Nephron progenitor cell (in vitro differentiated cells): ENCODE measurements at regions not wholly inside any gene's neighbourhood (a gene's known extent, or its start where the extent isn't known, plus 50 kb on each side); places are given as distances from the start of the nearest gene placed in this dataset.
A peak's percentile ranks its signal among the peaks of the same experiment; 100 is the strongest.

ENCODE experiments used
- DNase-seq: peaks from one replicate; pipeline ENCODE4 v3.0.0; 2021
- H3K27ac Mint-ChIP-seq: 2 replicates; pipeline ENCODE4 v1.8.0; 2021; ENCODE audit warnings: mild to moderate bottlenecking, moderate library complexity, mixed read lengths
- H3K27me3 Mint-ChIP-seq: 2 replicates; pipeline ENCODE4 v1.8.0; 2021; ENCODE audit warnings: mild to moderate bottlenecking, low read depth, mixed read lengths; ENCODE audit not compliant: poor library complexity
- H3K36me3 Mint-ChIP-seq: 2 replicates; pipeline ENCODE4 v1.8.0; 2021; ENCODE audit warnings: low read depth, mixed read lengths
- H3K4me1 Mint-ChIP-seq: 2 replicates; pipeline ENCODE4 v1.8.0; 2021; ENCODE audit warnings: mixed read lengths
- H3K4me3 Mint-ChIP-seq: 2 replicates; pipeline ENCODE4 v1.8.0; 2021; ENCODE audit warnings: mild to moderate bottlenecking, moderate library complexity, mixed read lengths
- H3K9me3 Mint-ChIP-seq: 2 replicates; pipeline ENCODE4 v1.8.0; 2021; ENCODE audit warnings: mild to moderate bottlenecking, moderate library complexity, mixed read lengths
- TF ChIP-seq, protein P1 (sequence below): fragments of 200-600 bp; sonication (generic); IDR thresholded peaks from 2 replicates; pipeline ENCODE4 v1.5.0; 2021; ENCODE audit warnings: antibody characterized with exemption

DNA sequence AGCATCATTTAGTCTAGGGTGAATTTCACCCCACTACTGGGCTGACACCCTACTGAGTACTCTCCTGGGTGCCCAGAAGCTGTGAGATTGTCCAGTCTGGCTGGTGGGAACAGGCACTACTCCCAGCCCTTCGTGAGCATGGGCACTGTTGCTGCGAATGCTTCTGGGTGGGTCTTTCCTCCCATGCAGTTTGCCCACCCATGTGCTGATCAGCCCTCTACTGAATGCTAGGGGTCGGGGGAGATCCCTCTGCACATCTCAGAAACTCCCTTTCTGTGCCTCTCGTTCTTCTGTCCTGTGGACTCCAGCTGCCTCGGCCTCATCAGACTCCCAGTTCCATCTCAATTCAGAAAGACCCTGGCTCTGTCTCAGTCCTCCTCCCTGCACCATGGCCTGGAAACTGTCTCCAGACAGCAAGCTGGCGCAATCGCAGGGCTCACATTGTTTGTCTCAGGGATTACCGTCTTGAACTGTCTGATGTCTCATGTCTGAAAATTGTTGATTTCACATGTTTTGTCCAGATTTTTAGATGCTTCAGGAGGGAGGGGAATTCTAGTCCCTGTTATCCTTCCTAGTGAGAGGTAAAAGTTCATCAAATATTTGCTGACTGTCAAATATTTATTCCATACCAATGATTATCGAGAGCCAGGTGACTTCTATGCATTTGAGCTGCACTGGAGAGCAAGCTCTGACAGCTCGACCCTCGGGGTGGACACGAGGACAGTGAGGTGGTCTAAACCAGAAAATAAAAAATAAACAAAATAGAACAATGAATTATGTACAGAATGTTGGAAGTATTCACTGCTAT lies 316.6 kb upstream of the RTL1 start:
- DNase-seq: no peak

DNA sequence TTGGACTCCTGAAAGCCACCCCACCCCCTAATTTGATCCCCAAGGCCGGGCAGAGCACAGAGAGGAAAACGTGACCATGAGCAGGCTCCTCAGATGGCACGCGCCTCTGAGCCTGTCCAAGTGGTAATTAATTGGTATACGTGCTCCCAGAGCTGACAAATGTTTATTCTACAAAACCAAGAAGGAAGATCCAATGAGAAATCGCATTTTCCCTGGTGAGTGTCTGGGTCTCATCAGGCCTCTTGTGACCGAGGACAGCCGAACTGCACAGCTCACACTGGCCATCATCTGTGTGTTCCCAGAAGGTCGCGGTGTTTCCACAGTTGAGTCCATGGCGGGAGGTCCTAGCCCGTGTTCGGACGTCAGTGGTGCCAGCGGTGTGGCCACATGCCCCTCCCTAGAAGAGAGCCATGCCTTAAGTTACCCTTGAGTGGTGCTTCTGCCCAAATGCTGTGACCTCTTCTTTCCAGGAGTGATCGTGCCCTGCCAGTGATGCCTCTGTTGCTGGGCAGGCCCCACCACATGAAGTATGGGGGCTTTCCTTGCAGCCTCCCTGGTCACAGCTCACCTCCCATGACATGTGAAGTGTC lies 317.5 kb upstream of the RTL1 start:
- H3K27me3 Mint-ChIP-seq: peaks cover 17% of the 10 kb centered on the region
- no peaks in the 10 kb centered on the region for H3K9me3 Mint-ChIP-seq
- TF ChIP-seq, protein P1, sequence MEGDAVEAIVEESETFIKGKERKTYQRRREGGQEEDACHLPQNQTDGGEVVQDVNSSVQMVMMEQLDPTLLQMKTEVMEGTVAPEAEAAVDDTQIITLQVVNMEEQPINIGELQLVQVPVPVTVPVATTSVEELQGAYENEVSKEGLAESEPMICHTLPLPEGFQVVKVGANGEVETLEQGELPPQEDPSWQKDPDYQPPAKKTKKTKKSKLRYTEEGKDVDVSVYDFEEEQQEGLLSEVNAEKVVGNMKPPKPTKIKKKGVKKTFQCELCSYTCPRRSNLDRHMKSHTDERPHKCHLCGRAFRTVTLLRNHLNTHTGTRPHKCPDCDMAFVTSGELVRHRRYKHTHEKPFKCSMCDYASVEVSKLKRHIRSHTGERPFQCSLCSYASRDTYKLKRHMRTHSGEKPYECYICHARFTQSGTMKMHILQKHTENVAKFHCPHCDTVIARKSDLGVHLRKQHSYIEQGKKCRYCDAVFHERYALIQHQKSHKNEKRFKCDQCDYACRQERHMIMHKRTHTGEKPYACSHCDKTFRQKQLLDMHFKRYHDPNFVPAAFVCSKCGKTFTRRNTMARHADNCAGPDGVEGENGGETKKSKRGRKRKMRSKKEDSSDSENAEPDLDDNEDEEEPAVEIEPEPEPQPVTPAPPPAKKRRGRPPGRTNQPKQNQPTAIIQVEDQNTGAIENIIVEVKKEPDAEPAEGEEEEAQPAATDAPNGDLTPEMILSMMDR: no peak
- H3K4me3 Mint-ChIP-seq: no peak overlapping the region
- H3K27ac Mint-ChIP-seq: no peak overlapping the region
- H3K36me3 Mint-ChIP-seq: no peaks in the 10 kb centered on the region
- H3K4me1 Mint-ChIP-seq: peaks cover 23% of the 10 kb centered on the region
- no peak for DNase-seq

More for the DNA sequence above, 316.6 kb upstream of the RTL1 start:
- TF ChIP-seq, protein P1: no peak
- Mint-ChIP-seq H3K36me3 (no peaks in the 10 kb centered on the region), H3K4me1 (peaks cover 17% of the 10 kb centered on the region), H3K9me3 (peaks cover 1% of the 10 kb centered on the region), H3K27me3 (peaks cover 20% of the 10 kb centered on the region), H3K27ac (no peak overlapping the region), H3K4me3 (no peak overlapping the region)

DNA sequence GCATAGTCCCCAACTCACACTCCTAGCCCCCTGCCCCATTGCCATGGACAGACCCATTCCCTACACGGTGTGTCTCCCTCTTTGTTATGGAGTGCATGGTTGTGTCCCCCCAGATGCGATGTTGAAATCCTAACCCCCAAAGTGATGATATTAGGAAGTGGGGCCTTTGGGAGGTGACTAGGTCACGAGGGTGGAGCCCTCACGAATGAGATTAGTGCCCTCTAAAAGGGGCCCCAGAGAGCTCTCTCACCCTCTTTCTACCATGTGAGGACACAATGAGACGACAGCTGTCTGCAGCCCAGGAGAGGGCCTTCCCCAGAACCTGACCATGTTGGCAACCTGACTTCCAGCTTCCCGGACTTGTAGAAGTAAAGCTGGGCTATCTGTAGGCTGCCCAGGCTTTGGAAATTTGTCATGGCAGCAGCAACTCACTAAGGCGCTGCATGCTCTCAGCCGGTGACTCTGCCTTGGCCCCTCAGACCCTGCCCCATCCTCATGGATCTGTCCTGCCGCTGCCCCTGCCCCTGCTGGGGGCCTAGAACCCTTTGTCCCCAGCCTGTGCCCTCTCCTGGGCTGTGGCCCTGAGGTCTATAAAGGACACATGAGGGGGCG lies 318.1 kb upstream of the RTL1 start:
- H3K36me3 Mint-ChIP-seq: no peaks in the 10 kb centered on the region
- no peak for DNase-seq

DNA sequence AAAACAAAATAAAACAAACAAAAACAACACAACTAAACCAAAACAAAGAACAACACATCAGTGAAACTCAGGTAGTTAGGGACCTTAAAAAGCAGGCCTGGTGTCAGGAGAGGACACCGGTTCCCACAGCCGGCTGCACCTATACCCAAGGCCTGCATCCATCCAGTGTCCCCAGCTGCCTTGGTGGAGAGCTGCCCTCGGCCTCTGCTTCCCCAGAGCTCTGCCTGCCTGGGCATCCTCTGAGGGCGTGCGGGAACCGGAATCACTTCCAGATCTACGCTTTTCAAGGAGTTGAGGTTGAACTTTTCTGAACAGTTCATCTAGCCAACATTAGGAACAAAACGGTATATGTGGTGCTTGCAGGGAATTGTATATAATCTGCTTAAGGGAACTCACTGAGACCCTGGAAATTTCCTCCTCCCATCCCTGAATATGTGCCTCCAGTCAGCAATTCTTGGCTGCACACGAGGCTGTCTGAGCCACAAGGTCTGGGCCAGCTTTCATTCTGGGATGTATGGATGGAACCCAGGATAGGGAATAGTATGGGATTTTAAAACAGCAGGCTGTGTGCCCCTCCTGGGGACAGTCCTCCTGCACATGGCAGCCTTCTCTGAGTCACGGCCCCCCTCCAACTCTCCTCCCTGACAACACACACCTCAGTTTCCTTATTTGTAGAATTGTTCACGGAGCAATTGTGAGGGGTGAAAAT lies 319.0 kb upstream of the RTL1 start:
- Mint-ChIP-seq H3K9me3 (peaks cover 3% of the 10 kb centered on the region), H3K36me3 (no peaks in the 10 kb centered on the region), H3K27ac (no peak overlapping the region), H3K4me3 (no peak overlapping the region), H3K4me1 (peaks cover 28% of the 10 kb centered on the region), H3K27me3 (peaks cover 8% of the 10 kb centered on the region)
- TF ChIP-seq, protein P1: no peak
- DNase-seq: no peak

More for the DNA sequence above, 318.1 kb upstream of the RTL1 start:
- TF ChIP-seq, protein P1: no peak
- peaks cover 13% of the 10 kb centered on the region for H3K27me3 Mint-ChIP-seq
- H3K4me1 Mint-ChIP-seq: peaks cover 24% of the 10 kb centered on the region
- H3K27ac Mint-ChIP-seq: no peak overlapping the region
- H3K4me3 Mint-ChIP-seq: no peak overlapping the region
- no peaks in the 10 kb centered on the region for H3K9me3 Mint-ChIP-seq

DNA sequence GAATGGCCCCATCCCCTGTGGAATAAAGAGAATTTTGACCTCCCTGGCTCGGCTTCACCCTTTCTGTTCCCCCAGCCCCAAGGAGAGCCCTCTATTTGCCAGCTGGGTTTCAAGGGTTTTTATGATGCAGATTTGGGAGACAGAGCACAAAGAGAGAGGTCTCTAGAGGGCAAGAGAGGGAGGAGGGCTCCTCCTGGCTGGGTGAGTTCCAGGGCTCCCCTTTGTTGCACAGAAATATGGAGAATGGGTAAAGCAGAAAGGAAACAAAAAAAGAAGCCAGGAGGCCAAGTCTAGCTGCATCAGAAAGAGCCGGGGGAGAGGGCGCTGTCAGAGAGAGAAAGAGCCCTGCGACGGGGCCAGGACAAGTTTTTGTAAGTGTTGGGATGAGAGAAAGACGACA lies 319.6 kb upstream of the RTL1 start:
- Mint-ChIP-seq H3K4me3 (no peak overlapping the region), H3K4me1 (peaks cover 28% of the 10 kb centered on the region), H3K9me3 (peaks cover 3% of the 10 kb centered on the region), H3K27ac (peak overlapping the region; percentile 53), H3K36me3 (no peaks in the 10 kb centered on the region), H3K27me3 (peaks cover 8% of the 10 kb centered on the region)
- TF ChIP-seq, protein P1: no peak
- no peak for DNase-seq
